Keratinocyte (primary cell): ENCODE measurements at regions not wholly inside any gene's neighbourhood (a gene's known extent, or its start where the extent isn't known, plus 50 kb on each side); places are given as distances from the start of the nearest gene placed in this dataset.

Experiments
- DNase-seq: peaks from one replicate; pipeline ENCODE4 v3.0.0-alpha.2; 2011; ENCODE audit warnings: low read depth, missing footprints, low spot score
- FAIRE-seq: peaks from 2 replicates; lab custom pipeline; 2011; peaks lifted over from hg19 to GRCh38; lab: Jason Lieb, UNC
- H2AFZ ChIP-seq: 2 replicates; pipeline ENCODE4 v1.6.0; 2012; ENCODE audit warnings: low read length, control low read depth, inconsistent platforms; ENCODE audit not compliant: control insufficient read depth
- H3K27ac ChIP-seq: 2 replicates; pipeline ENCODE4 v1.5.1; 2011; ENCODE audit warnings: low read length; ENCODE audit not compliant: control insufficient read depth, insufficient read depth
- H3K27me3 ChIP-seq: 3 replicates; pipeline ENCODE4 v1.6.0; 2011; ENCODE audit warnings: low read length; ENCODE audit not compliant: control insufficient read depth, insufficient read depth; ENCODE audit errors: extremely low read depth
- H3K36me3 ChIP-seq, 2 experiments: 2 replicates in 1 of 2; 3 replicates in 1 of 2; pipeline ENCODE4 v1.5.1; 2011; ENCODE audit warnings: low read length in 2 of 2, mild to moderate bottlenecking in 1 of 2; ENCODE audit not compliant: control insufficient read depth in 2 of 2, insufficient read depth in 2 of 2; ENCODE audit errors: extremely low read depth in 1 of 2
- H3K4me1 ChIP-seq: 3 replicates; pipeline ENCODE4 v1.5.1; 2011; ENCODE audit warnings: low read length; ENCODE audit not compliant: control insufficient read depth, insufficient read depth; ENCODE audit errors: extremely low read depth
- H3K4me2 ChIP-seq: 3 replicates; pipeline ENCODE4 v1.6.0; 2011; ENCODE audit warnings: low read depth, low read length; ENCODE audit not compliant: control insufficient read depth, insufficient read depth; ENCODE audit errors: extremely low read depth
- H3K4me3 ChIP-seq, 3 experiments: fragments of 200-600 bp in 1 of 3; sonication (generic) in 1 of 3; 2 replicates in 2 of 3; 3 replicates in 1 of 3; pipeline ENCODE4 v1.5.1; 2011 to 2016; ENCODE audit warnings: low read length in 3 of 3, mild to moderate bottlenecking in 3 of 3, control low read depth in 2 of 3, inconsistent platforms in 1 of 3, low read depth in 1 of 3, mixed read lengths in 1 of 3, mixed run types in 1 of 3, moderate library complexity in 1 of 3; ENCODE audit not compliant: control insufficient read depth in 2 of 3, insufficient read depth in 2 of 3; ENCODE audit errors: extremely low read depth in 1 of 3
- H3K79me2 ChIP-seq: 2 replicates; pipeline ENCODE4 v1.6.0; 2012; ENCODE audit warnings: low read length; ENCODE audit not compliant: control insufficient read depth, insufficient read depth
- H3K9ac ChIP-seq: 3 replicates; pipeline ENCODE4 v1.6.0; 2011; ENCODE audit warnings: low read length; ENCODE audit not compliant: control insufficient read depth, insufficient read depth; ENCODE audit errors: extremely low read depth
- H3K9me1 ChIP-seq: 3 replicates; pipeline ENCODE4 v1.6.0; 2011; ENCODE audit warnings: low read length; ENCODE audit not compliant: control insufficient read depth, insufficient read depth; ENCODE audit errors: extremely low read depth
- H3K9me3 ChIP-seq: 2 replicates; pipeline ENCODE4 v1.5.1; 2012; ENCODE audit warnings: low read depth, low read length; ENCODE audit not compliant: control insufficient read depth
- H4K20me1 ChIP-seq: 3 replicates; pipeline ENCODE4 v1.6.0; 2011; ENCODE audit warnings: low read length; ENCODE audit not compliant: control insufficient read depth, insufficient read depth; ENCODE audit errors: extremely low read depth
- EZH2 ChIP-seq: IDR thresholded peaks from one replicate; pipeline ENCODE4 v1.6.1; 2012; ENCODE audit warnings: inconsistent platforms, mild to moderate bottlenecking, low read length, moderate library complexity
- dilution Hi-C: fragments of 300-500 bp; cut with MboI; formaldehyde crosslinking; loops from one replicate; pipeline ENCODE4 v1.7.0; 2020; ENCODE audit warnings: low sequenced_read_pairs; ENCODE audit not compliant: extremely low pct_ligation_motif_present
- TF ChIP-seq, protein P1 (sequence below), 3 experiments: IDR thresholded peaks in 1 of 3; conservative IDR thresholded peaks in 1 of 3; optimal IDR thresholded peaks in 1 of 3; 2 replicates in 2 of 3; 3 replicates in 1 of 3; pipeline versions ENCODE3 to v1.5.1; 2011; ENCODE audit warnings: low read length in 3 of 3, mild to moderate bottlenecking in 3 of 3, moderate library complexity in 2 of 3, control low read depth in 1 of 3, inconsistent platforms in 1 of 3; ENCODE audit not compliant: insufficient read depth in 2 of 3; ENCODE audit errors: extremely low read depth in 1 of 3

DNA sequence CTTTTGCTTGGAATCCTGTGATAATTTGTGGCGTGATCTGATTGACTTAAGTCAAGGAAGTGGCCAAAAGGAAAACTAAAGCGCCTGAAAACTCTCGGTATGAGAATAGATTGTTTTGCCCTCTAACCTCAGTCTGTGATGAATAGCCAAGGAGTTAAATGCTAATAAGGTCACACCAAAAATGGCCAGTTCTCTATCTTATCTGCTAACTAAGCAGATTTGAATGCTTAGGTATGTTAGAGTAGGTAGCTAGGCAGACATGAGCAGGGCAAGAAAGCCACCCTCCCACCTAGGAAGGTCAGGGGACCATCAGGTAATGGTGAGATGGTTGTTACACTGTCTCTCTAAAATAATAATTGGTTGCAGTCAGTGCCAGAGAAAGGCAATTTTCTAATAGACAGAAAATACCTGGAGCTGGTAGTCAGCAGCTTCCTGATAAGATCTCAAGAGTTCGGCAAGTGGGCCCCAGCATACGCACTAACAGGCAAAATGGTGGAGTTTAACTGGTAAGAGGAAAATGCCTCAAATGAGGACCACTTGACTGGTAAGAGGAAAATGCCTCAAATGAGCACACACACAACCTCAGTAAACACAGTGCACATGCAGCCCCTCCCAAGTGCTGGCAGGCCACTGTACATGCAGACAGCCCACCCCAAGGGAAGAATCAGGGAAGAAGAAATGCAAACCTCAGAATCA, 468.4 kb downstream of the MBD2 start:
- H4K20me1 ChIP-seq, result no peaks in the 10 kb centered on the region
- no peaks in the 10 kb centered on the region for H3K79me2 ChIP-seq
- dilution Hi-C loops, result no loop called here
- no peaks in the 10 kb centered on the region for H3K9me3 ChIP-seq
- H3K9ac ChIP-seq, result no peak overlapping the region
- H3K27me3 ChIP-seq, result no peaks in the 10 kb centered on the region
- DNase-seq, result no peak
- H3K4me1 ChIP-seq, result no peaks in the 10 kb centered on the region
- no peaks in the 10 kb centered on the region for H3K9me1 ChIP-seq
- H3K27ac ChIP-seq, result no peak overlapping the region
- no peaks in the 10 kb centered on the region for H3K36me3 ChIP-seq
- no peak overlapping the region for H3K4me2 ChIP-seq
- no peak for FAIRE-seq
- H2AFZ ChIP-seq, result no peak overlapping the region
- TF ChIP-seq EZH2, result no peak
- TF ChIP-seq, protein P1, sequence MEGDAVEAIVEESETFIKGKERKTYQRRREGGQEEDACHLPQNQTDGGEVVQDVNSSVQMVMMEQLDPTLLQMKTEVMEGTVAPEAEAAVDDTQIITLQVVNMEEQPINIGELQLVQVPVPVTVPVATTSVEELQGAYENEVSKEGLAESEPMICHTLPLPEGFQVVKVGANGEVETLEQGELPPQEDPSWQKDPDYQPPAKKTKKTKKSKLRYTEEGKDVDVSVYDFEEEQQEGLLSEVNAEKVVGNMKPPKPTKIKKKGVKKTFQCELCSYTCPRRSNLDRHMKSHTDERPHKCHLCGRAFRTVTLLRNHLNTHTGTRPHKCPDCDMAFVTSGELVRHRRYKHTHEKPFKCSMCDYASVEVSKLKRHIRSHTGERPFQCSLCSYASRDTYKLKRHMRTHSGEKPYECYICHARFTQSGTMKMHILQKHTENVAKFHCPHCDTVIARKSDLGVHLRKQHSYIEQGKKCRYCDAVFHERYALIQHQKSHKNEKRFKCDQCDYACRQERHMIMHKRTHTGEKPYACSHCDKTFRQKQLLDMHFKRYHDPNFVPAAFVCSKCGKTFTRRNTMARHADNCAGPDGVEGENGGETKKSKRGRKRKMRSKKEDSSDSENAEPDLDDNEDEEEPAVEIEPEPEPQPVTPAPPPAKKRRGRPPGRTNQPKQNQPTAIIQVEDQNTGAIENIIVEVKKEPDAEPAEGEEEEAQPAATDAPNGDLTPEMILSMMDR (optimal IDR thresholded peaks at IDR 0.05 in 1 of 3, IDR thresholded peaks at IDR 0.05 in 1 of 3, conservative IDR thresholded peaks at IDR 0.05 in 1 of 3; ENCODE audit: extremely low read depth in 1 of 3, insufficient read depth in 2 of 3, low read length in 3 of 3), result no peak
- no peak overlapping the region for H3K4me3 ChIP-seq

- H3K9me3 ChIP-seq, result no peaks in the 10 kb centered on the region
- H3K4me2 ChIP-seq, result no peak overlapping the region
- DNase-seq (no peak), FAIRE-seq (no peak)
- no peak for TF ChIP-seq EZH2
- TF ChIP-seq, protein P1 (optimal IDR thresholded peaks at IDR 0.05 in 1 of 3, IDR thresholded peaks at IDR 0.05 in 1 of 3, conservative IDR thresholded peaks at IDR 0.05 in 1 of 3; ENCODE audit: extremely low read depth in 1 of 3, insufficient read depth in 2 of 3, low read length in 3 of 3), result no peak
- no peak overlapping the region for H2AFZ ChIP-seq
- H3K9ac ChIP-seq, result no peak overlapping the region
- H3K36me3 ChIP-seq, result no peaks in the 10 kb centered on the region
- H3K27ac ChIP-seq, result no peak overlapping the region
- dilution Hi-C loops, result no loop called here
- no peaks in the 10 kb centered on the region for H3K79me2 ChIP-seq
- no peaks in the 10 kb centered on the region for H3K9me1 ChIP-seq
- H4K20me1 ChIP-seq, result no peaks in the 10 kb centered on the region
- no peak overlapping the region for H3K4me3 ChIP-seq
- no peaks in the 10 kb centered on the region for H3K27me3 ChIP-seq
- no peaks in the 10 kb centered on the region for H3K4me1 ChIP-seq
Measured at GRCh38 chr18:53754154-53754553, 470.3 kb downstream of the MBD2 start.
